ENCODE measurements at regions not wholly inside any gene's neighbourhood (a gene's known extent, or its start where the extent isn't known, plus 50 kb on each side); places are given as distances from the start of the nearest gene placed in this dataset.
"Not testable (repeated sequence)": the region's sequence is repeated elsewhere in the genome, so short reads cannot be mapped to it uniquely, and the experiment has no call there.

DNA sequence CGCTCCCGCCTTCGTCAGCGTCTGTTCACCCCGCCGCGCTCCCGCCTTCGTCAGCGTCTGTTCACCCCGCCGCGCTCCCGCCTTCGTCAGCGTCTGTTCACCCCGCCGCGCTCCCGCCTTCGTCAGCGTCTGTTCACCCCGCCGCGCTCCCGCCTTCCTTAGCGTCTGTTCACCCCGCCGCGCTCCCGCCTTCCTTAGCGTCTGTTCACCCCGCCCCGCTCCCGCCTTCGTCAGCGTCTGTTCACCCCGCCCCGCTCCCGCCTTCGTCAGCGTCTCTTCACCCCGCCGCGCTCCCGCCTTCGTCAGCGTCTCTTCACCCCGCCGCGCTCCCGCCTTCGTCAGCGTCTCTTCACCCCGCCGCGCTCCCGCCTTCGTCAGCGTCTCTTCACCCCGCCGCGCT, 815.9 kb upstream of the TPTE start:
- H3K9me3 ChIP-seq (ENCODE audit: control insufficient read depth, insufficient read depth, low read length); H3K27ac ChIP-seq (ENCODE audit: low read depth, low read length); POLR2A ChIA-PET; DNase-seq (ENCODE audit: low read depth, low spot score); H3K27me3 ChIP-seq (ENCODE audit: control insufficient read depth, insufficient read depth, low read length); CTCF ChIA-PET; H3K4me3 ChIP-seq (ENCODE audit: low read depth, low read length): not testable (repeated sequence)

DNA sequence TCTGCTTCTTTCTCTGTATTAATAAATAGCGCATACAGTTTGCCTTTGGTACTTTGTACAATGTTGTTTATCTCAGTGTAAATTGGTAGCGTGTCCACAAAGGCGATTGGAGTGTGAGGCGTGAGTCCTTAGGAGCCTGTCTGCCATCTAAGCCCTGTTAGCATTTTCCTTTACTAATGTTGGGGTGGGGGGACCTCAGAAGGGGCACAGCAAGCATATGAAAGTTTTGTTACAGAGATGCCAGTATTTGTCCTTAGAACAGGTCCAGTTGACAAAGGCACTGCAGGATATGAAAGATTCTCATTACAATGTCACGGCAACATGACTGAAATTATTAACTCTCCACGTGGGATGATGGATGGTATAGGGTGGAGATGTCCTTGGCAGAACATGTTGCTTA, 796.8 kb upstream of the TPTE start:
- DNase-seq (ENCODE audit: low read depth, low spot score); H3K27me3 ChIP-seq (ENCODE audit: control insufficient read depth, insufficient read depth, low read length); H3K27ac ChIP-seq (ENCODE audit: low read depth, low read length); POLR2A ChIA-PET; H3K4me3 ChIP-seq (ENCODE audit: low read depth, low read length); CTCF ChIA-PET: not testable (repeated sequence)
- H3K9me3 ChIP-seq (ENCODE audit: control insufficient read depth, insufficient read depth, low read length): peaks cover 24% of the 10 kb centered on the region

DNA sequence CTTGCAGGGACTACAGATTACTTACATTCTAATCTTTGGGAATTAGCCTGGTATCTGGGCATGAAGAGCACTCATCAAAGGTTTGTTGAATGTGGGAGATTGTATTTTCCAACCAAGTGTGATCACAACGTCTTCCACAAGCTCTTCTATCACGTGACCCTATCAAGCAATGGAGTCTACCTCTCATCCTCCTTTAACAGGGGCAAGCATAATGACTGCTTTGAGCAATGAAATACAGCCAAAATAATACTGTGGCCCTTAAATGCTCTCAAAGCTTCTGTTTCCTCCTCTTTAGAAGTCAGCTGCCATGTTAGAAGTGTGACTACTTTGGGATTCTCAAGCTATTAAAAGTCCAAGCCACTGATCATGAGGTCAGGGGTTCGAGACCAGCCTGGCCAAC, 794.2 kb upstream of the TPTE start:
- H3K4me3 ChIP-seq (ENCODE audit: low read depth, low read length); CTCF ChIA-PET; H3K27ac ChIP-seq (ENCODE audit: low read depth, low read length); H3K27me3 ChIP-seq (ENCODE audit: control insufficient read depth, insufficient read depth, low read length); POLR2A ChIA-PET; DNase-seq (ENCODE audit: low read depth, low spot score): not testable (repeated sequence)
- peaks cover 19% of the 10 kb centered on the region for H3K9me3 ChIP-seq (ENCODE audit: control insufficient read depth, insufficient read depth, low read length)

GRCh38 chr21:9728219-9728992, 793.0 kb upstream of the TPTE start:
- POLR2A ChIA-PET; DNase-seq (ENCODE audit: low read depth, low spot score): not testable (repeated sequence)

GRCh38 chr21:9730866-9731265, 790.5 kb upstream of the TPTE start:
- ChIA-PET CTCF (no interaction called here), POLR2A (no interaction called here)
- no peak overlapping the region for H3K27ac ChIP-seq (ENCODE audit: low read depth, low read length)
- peaks cover 23% of the 10 kb centered on the region for H3K9me3 ChIP-seq (ENCODE audit: control insufficient read depth, insufficient read depth, low read length)
- H3K27me3 ChIP-seq (ENCODE audit: control insufficient read depth, insufficient read depth, low read length): no peaks in the 10 kb centered on the region
- no peak overlapping the region for H3K4me3 ChIP-seq (ENCODE audit: low read depth, low read length)
- DNase-seq (ENCODE audit: low read depth, low spot score): no peak
- no peak for TF ChIP-seq CTCF (IDR thresholded peaks at IDR 0.05; ENCODE audit: low read depth, low read length)

More at GRCh38 chr21:9728219-9728992, 793.0 kb upstream of the TPTE start:
- CTCF ChIA-PET; H3K27me3 ChIP-seq (ENCODE audit: control insufficient read depth, insufficient read depth, low read length); H3K27ac ChIP-seq (ENCODE audit: low read depth, low read length); H3K4me3 ChIP-seq (ENCODE audit: low read depth, low read length): not testable (repeated sequence)
- H3K9me3 ChIP-seq (ENCODE audit: control insufficient read depth, insufficient read depth, low read length): peaks cover 18% of the 10 kb centered on the region

DNA sequence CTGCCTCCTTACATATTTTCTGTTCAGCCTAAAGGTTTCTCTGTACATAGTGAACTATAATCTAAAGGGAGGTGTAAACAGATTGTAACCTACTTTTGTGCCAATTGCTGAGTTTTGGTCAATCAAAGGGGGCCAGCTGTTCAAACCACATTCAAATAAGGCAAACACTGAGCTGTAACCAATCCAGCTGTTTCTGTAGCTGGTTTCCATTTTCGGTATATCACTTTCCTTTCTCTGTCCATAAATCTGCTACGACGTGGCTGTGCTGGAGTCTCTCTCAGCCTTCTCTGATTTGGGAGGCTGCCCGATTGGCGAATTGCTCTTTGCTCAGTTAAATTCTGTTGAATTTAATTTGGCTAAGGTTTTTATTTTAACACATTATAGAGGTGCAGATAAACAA, 790.1 kb upstream of the TPTE start:
- POLR2A ChIA-PET; H3K27ac ChIP-seq (ENCODE audit: low read depth, low read length); H3K27me3 ChIP-seq (ENCODE audit: control insufficient read depth, insufficient read depth, low read length); CTCF ChIA-PET; DNase-seq (ENCODE audit: low read depth, low spot score); H3K4me3 ChIP-seq (ENCODE audit: low read depth, low read length): not testable (repeated sequence)
- peaks cover 26% of the 10 kb centered on the region for H3K9me3 ChIP-seq (ENCODE audit: control insufficient read depth, insufficient read depth, low read length)

DNA sequence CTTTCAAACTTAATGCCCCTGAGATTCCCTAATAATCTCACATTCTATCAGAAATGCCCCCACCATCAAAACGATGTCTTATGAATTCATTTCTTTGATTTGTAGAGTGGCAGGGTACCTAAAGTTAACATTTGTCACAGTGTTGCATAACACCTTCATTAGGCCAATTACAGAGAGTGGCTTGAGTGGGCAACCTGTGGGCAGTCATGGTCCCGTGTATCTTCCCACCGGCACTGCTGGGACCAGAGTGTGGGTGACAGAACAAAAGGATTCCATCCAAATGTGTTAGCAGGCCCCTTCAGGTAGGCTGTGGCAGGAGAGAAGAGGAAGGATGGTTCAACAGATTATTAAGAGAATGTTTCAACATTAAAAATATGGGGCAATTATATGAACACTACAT, 788.8 kb upstream of the TPTE start:
- POLR2A ChIA-PET: not testable (repeated sequence)

DNA sequence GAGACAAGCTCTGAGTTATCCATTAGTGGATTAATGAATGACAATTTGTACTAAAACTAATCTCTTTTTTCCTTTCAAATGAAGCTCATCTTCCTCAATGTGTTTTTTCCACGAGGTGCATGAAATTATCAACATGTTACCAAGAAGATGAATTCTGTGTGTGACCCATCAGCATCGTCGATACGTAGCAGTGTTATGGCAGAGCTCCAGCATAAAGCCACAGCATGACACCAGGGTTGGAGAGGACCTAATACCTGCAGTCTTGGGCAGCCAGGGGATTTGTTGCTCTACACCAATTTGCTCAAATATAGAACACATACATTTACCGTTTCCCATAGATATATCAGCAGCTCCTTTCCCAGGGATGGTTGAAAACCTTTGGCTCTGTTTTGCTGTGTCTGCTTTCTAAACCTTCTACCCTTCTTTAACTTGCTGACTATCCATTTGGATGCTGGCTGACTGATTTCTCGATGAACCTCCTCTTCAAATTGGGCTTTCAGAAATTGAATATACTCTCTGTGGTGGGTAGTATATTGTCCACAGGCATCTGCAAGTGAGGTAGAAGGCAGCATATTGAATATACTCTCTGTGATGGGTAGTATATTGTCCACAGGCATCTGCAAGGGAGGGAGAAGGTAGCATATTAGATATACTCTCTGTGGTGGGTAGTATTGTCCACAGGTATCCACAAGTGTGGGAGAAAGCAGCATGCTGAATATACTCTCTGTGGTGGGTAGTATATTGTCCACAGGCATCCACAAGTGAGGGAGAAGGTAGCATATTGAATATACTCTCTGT, 787.4 kb upstream of the TPTE start:
- H3K27ac ChIP-seq (ENCODE audit: low read depth, low read length); CTCF ChIA-PET; H3K27me3 ChIP-seq (ENCODE audit: control insufficient read depth, insufficient read depth, low read length); H3K4me3 ChIP-seq (ENCODE audit: low read depth, low read length); POLR2A ChIA-PET; DNase-seq (ENCODE audit: low read depth, low spot score): not testable (repeated sequence)
- peaks cover 40% of the 10 kb centered on the region for H3K9me3 ChIP-seq (ENCODE audit: control insufficient read depth, insufficient read depth, low read length)

More for the DNA sequence above, 788.8 kb upstream of the TPTE start:
- CTCF ChIA-PET; DNase-seq (ENCODE audit: low read depth, low spot score); H3K27ac ChIP-seq (ENCODE audit: low read depth, low read length); H3K4me3 ChIP-seq (ENCODE audit: low read depth, low read length); H3K27me3 ChIP-seq (ENCODE audit: control insufficient read depth, insufficient read depth, low read length): not testable (repeated sequence)
- peaks cover 29% of the 10 kb centered on the region for H3K9me3 ChIP-seq (ENCODE audit: control insufficient read depth, insufficient read depth, low read length)

Data from AG04450 (cell line).